Endothelial cell (in vitro differentiated cells): ENCODE measurements at regions not wholly inside any gene's neighbourhood (a gene's known extent, or its start where the extent isn't known, plus 50 kb on each side); places are given as distances from the start of the nearest gene placed in this dataset.

Source experiments
- DNase-seq: peaks from one replicate; pipeline ENCODE4 v3.0.0; 2021; ENCODE audit warnings: low spot score
- H3K27ac Mint-ChIP-seq: one replicate; pipeline ENCODE4 v1.8.0; 2021; ENCODE audit warnings: mixed read lengths, inconsistent platforms; ENCODE audit not compliant: unreplicated experiment
- H3K27me3 Mint-ChIP-seq: one replicate; pipeline ENCODE4 v1.8.0; 2021; ENCODE audit warnings: mild to moderate bottlenecking, moderate library complexity, mixed read lengths, inconsistent platforms; ENCODE audit not compliant: unreplicated experiment
- H3K36me3 Mint-ChIP-seq: one replicate; pipeline ENCODE4 v1.8.0; 2021; ENCODE audit warnings: mild to moderate bottlenecking, low read depth, mixed read lengths, inconsistent platforms; ENCODE audit not compliant: unreplicated experiment
- H3K4me1 Mint-ChIP-seq: one replicate; pipeline ENCODE4 v1.8.0; 2021; ENCODE audit warnings: mild to moderate bottlenecking, mixed read lengths, inconsistent platforms; ENCODE audit not compliant: unreplicated experiment
- H3K4me3 Mint-ChIP-seq: one replicate; pipeline ENCODE4 v1.8.0; 2021; ENCODE audit warnings: mild to moderate bottlenecking, mixed read lengths, inconsistent platforms; ENCODE audit not compliant: unreplicated experiment
- H3K9me3 Mint-ChIP-seq: one replicate; pipeline ENCODE4 v1.8.0; 2021; ENCODE audit warnings: mixed read lengths, inconsistent platforms; ENCODE audit not compliant: unreplicated experiment
- TF ChIP-seq, protein P1 (sequence below): fragments of 200-600 bp; sonication (generic); IDR thresholded peaks from one replicate; pipeline ENCODE4 v1.5.0; 2021; ENCODE audit warnings: antibody characterized with exemption; ENCODE audit not compliant: unreplicated experiment

DNA sequence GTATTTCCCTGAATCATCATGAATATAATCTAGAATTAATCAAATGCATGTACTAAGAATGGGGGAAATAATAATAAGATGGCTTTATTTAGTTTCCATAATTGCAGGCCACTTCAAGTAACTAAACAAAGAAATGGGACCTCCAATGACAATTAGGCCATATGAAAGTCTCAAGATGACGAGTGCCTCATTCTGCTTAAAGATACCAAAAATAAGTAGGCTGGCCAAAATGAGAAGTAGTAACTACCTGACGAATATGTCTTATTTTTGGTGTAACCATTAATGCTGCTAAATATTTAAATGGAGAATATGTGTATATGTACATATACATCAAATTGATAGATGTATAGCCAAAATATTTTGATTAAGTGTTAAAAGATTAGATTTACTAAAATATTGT is 932.6 kb downstream of the EPHA3 start:
- H3K36me3 Mint-ChIP-seq, result no peaks in the 10 kb centered on the region
- no peak for DNase-seq
- H3K27ac Mint-ChIP-seq, result no peak overlapping the region
- H3K4me1 Mint-ChIP-seq, result no peaks in the 10 kb centered on the region
- TF ChIP-seq, protein P1, sequence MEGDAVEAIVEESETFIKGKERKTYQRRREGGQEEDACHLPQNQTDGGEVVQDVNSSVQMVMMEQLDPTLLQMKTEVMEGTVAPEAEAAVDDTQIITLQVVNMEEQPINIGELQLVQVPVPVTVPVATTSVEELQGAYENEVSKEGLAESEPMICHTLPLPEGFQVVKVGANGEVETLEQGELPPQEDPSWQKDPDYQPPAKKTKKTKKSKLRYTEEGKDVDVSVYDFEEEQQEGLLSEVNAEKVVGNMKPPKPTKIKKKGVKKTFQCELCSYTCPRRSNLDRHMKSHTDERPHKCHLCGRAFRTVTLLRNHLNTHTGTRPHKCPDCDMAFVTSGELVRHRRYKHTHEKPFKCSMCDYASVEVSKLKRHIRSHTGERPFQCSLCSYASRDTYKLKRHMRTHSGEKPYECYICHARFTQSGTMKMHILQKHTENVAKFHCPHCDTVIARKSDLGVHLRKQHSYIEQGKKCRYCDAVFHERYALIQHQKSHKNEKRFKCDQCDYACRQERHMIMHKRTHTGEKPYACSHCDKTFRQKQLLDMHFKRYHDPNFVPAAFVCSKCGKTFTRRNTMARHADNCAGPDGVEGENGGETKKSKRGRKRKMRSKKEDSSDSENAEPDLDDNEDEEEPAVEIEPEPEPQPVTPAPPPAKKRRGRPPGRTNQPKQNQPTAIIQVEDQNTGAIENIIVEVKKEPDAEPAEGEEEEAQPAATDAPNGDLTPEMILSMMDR, result no peak
- H3K27me3 Mint-ChIP-seq, result no peaks in the 10 kb centered on the region
- H3K9me3 Mint-ChIP-seq, result no peaks in the 10 kb centered on the region
- no peak overlapping the region for H3K4me3 Mint-ChIP-seq

DNA sequence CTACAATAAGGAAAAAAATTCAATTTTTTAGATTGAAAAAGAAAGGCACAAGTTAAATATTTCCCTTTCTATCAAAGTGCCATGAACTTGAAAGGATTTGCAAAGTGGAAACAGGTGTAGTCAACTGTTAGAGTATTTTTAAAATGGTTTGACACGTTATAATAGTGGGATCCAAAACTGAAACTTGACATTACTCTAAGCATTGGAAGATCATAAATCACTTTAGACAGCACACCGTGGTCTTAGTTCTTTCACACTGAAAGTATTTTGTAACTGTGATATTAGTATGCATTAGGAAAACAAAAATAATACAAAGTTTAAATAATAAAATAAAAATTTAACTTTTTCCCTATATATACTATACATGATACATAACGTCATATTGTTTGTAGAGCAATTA is 933.1 kb downstream of the EPHA3 start:
- no peaks in the 10 kb centered on the region for H3K27me3 Mint-ChIP-seq
- H3K36me3 Mint-ChIP-seq, result no peaks in the 10 kb centered on the region
- TF ChIP-seq, protein P1, result no peak
- no peak overlapping the region for H3K4me3 Mint-ChIP-seq
- no peak overlapping the region for H3K27ac Mint-ChIP-seq
- no peak for DNase-seq
- H3K9me3 Mint-ChIP-seq, result no peaks in the 10 kb centered on the region
- no peaks in the 10 kb centered on the region for H3K4me1 Mint-ChIP-seq

GRCh38 chr3:90041995-90042394 is 934.6 kb downstream of the EPHA3 start:
- Mint-ChIP-seq H3K36me3 (no peaks in the 10 kb centered on the region), H3K27ac (no peak overlapping the region), H3K27me3 (no peaks in the 10 kb centered on the region), H3K4me3 (no peak overlapping the region), H3K4me1 (no peaks in the 10 kb centered on the region), H3K9me3 (no peaks in the 10 kb centered on the region)
- no peak for DNase-seq
- TF ChIP-seq, protein P1, result no peak

GRCh38 chr3:90043287-90043686 is 935.9 kb downstream of the EPHA3 start:
- no peak overlapping the region for H3K4me3 Mint-ChIP-seq
- no peaks in the 10 kb centered on the region for H3K36me3 Mint-ChIP-seq
- no peak for DNase-seq
- H3K9me3 Mint-ChIP-seq, result no peaks in the 10 kb centered on the region
- TF ChIP-seq, protein P1, result no peak
- no peaks in the 10 kb centered on the region for H3K27me3 Mint-ChIP-seq
- no peak overlapping the region for H3K27ac Mint-ChIP-seq
- H3K4me1 Mint-ChIP-seq, result no peaks in the 10 kb centered on the region

DNA sequence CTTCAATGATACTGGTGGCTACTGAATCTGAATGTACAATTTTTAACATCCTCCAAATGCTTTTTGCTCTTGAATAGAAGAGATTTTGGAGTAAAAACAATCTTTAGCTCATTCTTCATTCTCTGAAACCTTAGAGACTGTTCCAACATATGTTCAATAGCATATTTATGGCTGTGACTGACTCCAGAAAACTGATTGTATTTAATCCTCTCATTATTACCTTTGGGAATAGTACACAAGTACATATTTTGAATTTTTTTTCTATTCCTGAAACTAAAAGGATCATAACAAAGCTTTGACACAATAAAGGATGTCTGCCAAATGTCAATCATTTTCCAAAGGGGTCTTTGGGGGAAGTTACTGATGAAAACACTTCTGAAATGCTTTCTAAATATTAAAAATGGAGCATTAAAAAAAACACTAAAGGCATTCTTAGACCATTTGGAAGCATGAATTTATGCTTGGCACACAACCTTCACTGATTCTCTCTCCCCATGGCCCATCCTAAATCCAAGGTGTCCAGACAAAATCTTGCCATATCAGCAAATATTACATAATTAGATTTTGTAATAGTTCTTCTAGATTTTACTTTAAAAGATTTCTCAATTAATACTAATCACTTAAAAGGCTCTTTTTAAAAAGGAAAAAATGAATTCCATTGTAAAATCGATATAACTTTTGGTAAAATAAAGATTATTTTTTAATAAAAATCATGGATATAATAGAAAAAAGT is 936.8 kb downstream of the EPHA3 start:
- DNase-seq, result no peak
- Mint-ChIP-seq H3K27me3 (no peaks in the 10 kb centered on the region), H3K36me3 (no peaks in the 10 kb centered on the region), H3K9me3 (no peaks in the 10 kb centered on the region), H3K4me3 (no peak overlapping the region), H3K4me1 (no peaks in the 10 kb centered on the region), H3K27ac (no peak overlapping the region)
- TF ChIP-seq, protein P1, result no peak
